RWPE2 (cell line): ENCODE measurements at regions not wholly inside any gene's neighbourhood (a gene's known extent, or its start where the extent isn't known, plus 50 kb on each side); places are given as distances from the start of the nearest gene placed in this dataset.
A peak's percentile ranks its signal among the peaks of the same experiment; 100 is the strongest.

Experiments
- ATAC-seq: fragments of 200-7000 bp; cut with Tn5 transposase; 3 replicates; pipeline ENCODE4 v1.9.1; 2021; ENCODE audit warnings: low read depth
- DNase-seq: peaks from one replicate; pipeline ENCODE4 v3.0.0-alpha.2; 2020; ENCODE audit warnings: low spot score
- H3K27ac ChIP-seq: fragments of 450-650 bp; 2 replicates; pipeline ENCODE4 v1.5.1; 2017; ENCODE audit warnings: mild to moderate bottlenecking; ENCODE audit not compliant: poor library complexity, severe bottlenecking
- H3K27me3 ChIP-seq: fragments of 250-450 bp; sonication (Bioruptor Pico); 2 replicates; pipeline ENCODE4 v1.5.1; 2021; ENCODE audit warnings: mild to moderate bottlenecking, moderate library complexity; ENCODE audit not compliant: insufficient read depth, poor library complexity, severe bottlenecking
- H3K36me3 ChIP-seq: fragments of 250-450 bp; sonication (Bioruptor Pico); 2 replicates; pipeline ENCODE4 v1.5.1; 2020; ENCODE audit warnings: low read depth, mild to moderate bottlenecking, moderate library complexity
- H3K4me1 ChIP-seq: fragments of 250-450 bp; sonication (Bioruptor Pico); 2 replicates; pipeline ENCODE4 v1.5.1; 2021; ENCODE audit warnings: mild to moderate bottlenecking, moderate library complexity; ENCODE audit not compliant: insufficient read depth, poor library complexity, severe bottlenecking
- H3K4me3 ChIP-seq: fragments of 250-450 bp; sonication (Bioruptor Pico); 2 replicates; pipeline ENCODE4 v1.5.1; 2021; ENCODE audit warnings: mild to moderate bottlenecking, moderate library complexity; ENCODE audit not compliant: severe bottlenecking
- H3K9me3 ChIP-seq: fragments of 250-450 bp; sonication (Bioruptor Pico); 2 replicates; pipeline ENCODE4 v1.5.1; 2021; ENCODE audit warnings: mild to moderate bottlenecking, moderate library complexity; ENCODE audit not compliant: severe bottlenecking
- CTCF ChIP-seq: fragments of 450-650 bp; IDR thresholded peaks from one replicate; pipeline ENCODE4 v1.5.1; 2017; ENCODE audit warnings: mild to moderate bottlenecking, moderate library complexity; ENCODE audit not compliant: poor library complexity, severe bottlenecking

DNA sequence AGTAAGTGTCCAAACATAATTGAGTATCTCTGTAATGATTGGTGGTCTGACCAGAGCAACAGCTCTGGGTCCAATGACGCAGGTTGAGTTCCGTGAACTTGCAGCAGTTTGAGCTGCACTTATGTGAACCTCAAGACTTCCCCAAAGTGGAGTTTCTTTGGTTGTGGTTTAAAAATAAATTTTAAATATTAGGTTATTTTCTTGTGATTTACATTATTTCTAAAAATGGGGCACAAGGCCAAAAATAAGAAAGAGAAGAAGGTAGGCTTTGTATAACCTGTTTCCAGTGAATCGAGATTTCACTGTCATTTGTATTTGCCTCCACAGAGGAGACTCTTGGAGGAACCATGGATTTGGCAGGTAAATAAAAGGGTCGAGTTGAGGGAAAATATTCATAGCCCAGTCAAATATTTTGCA, 166.4 kb upstream of the ZNF217 start:
- DNase-seq (no peak), ATAC-seq (no peak)
- Histone ChIP-seq H3K27ac (no peak overlapping the region), H3K4me1 (peaks cover 21% of the 10 kb centered on the region), H3K4me3 (no peak overlapping the region), H3K9me3 (no peaks in the 10 kb centered on the region), H3K36me3 (no peaks in the 10 kb centered on the region), H3K27me3 (no peaks in the 10 kb centered on the region)
- TF ChIP-seq CTCF = no peak

DNA sequence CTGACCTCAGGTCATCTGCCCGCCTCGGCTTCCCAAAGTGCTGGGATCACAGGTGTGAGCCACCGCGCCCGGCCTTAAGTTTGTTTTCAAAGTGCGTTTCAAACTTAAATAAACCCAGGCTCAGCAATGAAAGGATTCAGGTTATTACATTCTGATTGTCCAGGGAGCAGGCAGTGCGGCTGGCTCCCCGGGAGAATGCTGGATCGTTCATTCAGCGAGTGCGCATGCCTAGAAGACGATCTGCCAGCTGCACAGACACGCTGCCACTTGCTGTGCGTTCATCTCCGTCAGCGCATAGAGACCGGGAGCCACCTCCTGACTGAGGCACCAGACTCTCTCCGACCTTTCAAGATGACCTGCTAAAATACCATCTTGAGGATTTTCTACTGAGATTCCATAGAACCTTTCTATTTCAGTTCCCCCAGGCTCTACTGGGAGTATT, 163.9 kb upstream of the ZNF217 start:
- no peak overlapping the region for H3K4me3 ChIP-seq
- no peaks in the 10 kb centered on the region for H3K9me3 ChIP-seq
- ATAC-seq (peak; percentile 83), DNase-seq (peak; percentile 95)
- no peaks in the 10 kb centered on the region for H3K27me3 ChIP-seq
- peaks cover 33% of the 10 kb centered on the region for H3K4me1 ChIP-seq
- peak overlapping the region; percentile 48 for H3K27ac ChIP-seq
- TF ChIP-seq CTCF = peak; percentile 58
- no peaks in the 10 kb centered on the region for H3K36me3 ChIP-seq

DNA sequence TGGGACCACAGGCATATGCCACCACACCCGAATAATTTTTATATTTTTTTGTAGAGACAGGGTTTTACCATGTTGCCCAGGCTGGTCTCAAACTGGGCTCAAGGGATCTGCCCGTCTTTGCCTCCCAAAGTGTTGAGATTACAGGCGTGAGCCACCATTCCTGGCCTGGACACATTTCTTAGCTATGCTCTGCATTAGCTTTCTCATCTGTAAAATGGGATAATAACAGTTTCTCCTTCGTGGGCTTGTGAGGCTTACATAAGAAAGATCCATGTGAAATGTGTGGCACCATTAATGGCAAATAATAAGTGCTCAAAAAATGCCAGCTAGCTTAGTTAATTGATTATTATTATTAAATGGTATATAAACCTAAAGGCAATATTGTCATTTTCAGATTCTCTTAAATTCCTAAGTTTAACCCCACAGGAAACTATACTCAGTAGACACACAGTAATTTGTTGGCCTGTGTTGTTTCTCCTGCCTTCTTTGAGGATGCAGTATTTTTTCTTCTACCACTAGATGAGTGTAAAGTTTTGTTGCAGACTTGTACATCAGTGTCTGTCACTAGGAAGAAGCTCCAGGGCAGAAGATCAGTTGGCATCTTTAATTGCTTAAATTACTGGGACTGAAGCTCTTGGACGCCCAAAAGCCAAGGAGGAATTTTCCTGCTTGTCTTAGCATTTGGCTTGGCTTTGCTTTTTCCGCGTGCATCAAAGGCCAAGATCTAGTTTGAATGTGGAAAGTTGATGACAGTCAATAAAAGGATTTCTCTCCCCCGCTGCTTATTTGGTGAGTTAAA, 162.3 kb upstream of the ZNF217 start:
- DNase-seq (peak; percentile 20), ATAC-seq (no peak)
- Histone ChIP-seq H3K9me3 (no peaks in the 10 kb centered on the region), H3K27me3 (no peaks in the 10 kb centered on the region), H3K4me3 (no peak overlapping the region), H3K36me3 (no peaks in the 10 kb centered on the region), H3K4me1 (peaks cover 47% of the 10 kb centered on the region), H3K27ac (peak overlapping the region; percentile 48)
- TF ChIP-seq CTCF = peak; percentile 59

- peaks cover 47% of the 10 kb centered on the region for H3K4me1 ChIP-seq
- no peak for DNase-seq
- TF ChIP-seq CTCF = no peak
- H3K27me3 ChIP-seq = no peaks in the 10 kb centered on the region
- no peaks in the 10 kb centered on the region for H3K36me3 ChIP-seq
- H3K27ac ChIP-seq = peak overlapping the region; percentile 76
- H3K4me3 ChIP-seq = no peak overlapping the region
- H3K9me3 ChIP-seq = no peaks in the 10 kb centered on the region
- no peak for ATAC-seq
These were observed 160.3 kb upstream of the ZNF217 start for GRCh38 chr20:53753880-53754459.
